Activated CD8-positive, alpha-beta T cell treated with anti-CD3 and anti-CD28 coated beads for 36 hours (primary cell): ENCODE measurements at regions not wholly inside any gene's neighbourhood (a gene's known extent, or its start where the extent isn't known, plus 50 kb on each side); places are given as distances from the start of the nearest gene placed in this dataset.

Source experiments
- ATAC-seq: fragments of 200-7000 bp; cut with Tn5 transposase; one replicate; pipeline ENCODE4 v1.10.0; 2021; ENCODE audit warnings: mild to moderate bottlenecking, moderate library complexity
- CTCF ChIA-PET: fragments of 350-600 bp; sonication (Branson Sonifier 250); formaldehyde crosslinking; loops from one replicate; lab custom pipeline; 2021; ENCODE audit warnings: antibody characterized with exemption; lab: Charles Lee
- POLR2A ChIA-PET: fragments of 350-600 bp; sonication (Branson Sonifier 250); formaldehyde crosslinking; loops from one replicate; lab custom pipeline; 2021; ENCODE audit warnings: antibody characterized with exemption; lab: Charles Lee
- DNase-seq: peaks from one replicate; pipeline ENCODE4 v3.0.0-alpha.2; 2020
- H3K27ac Mint-ChIP-seq: one replicate; pipeline ENCODE4 v1.8.0; 2021; ENCODE audit warnings: mild to moderate bottlenecking, mixed read lengths
- H3K27me3 Mint-ChIP-seq: one replicate; pipeline ENCODE4 v1.8.0; 2021; ENCODE audit warnings: mixed read lengths
- H3K36me3 Mint-ChIP-seq: one replicate; pipeline ENCODE4 v1.8.0; 2021; ENCODE audit warnings: low read depth, mixed read lengths
- H3K4me1 Mint-ChIP-seq: one replicate; pipeline ENCODE4 v1.8.0; 2021; ENCODE audit warnings: low read depth, mixed read lengths
- H3K4me3 Mint-ChIP-seq: one replicate; pipeline ENCODE4 v1.8.0; 2021; ENCODE audit warnings: mild to moderate bottlenecking, moderate library complexity, mixed read lengths
- H3K9me3 Mint-ChIP-seq: one replicate; pipeline ENCODE4 v1.8.0; 2021; ENCODE audit warnings: mixed read lengths
- intact Hi-C: fragments of 100-400 bp; cut with micrococcal nuclease; formaldehyde crosslinking; loops from one replicate; pipeline ENCODE4 v1.10.0; 2022
- TF ChIP-seq, protein P1 (sequence below): fragments of 200-600 bp; IDR thresholded peaks from one replicate; pipeline ENCODE4 v1.8.0; 2022; ENCODE audit warnings: antibody characterized with exemption, mild to moderate bottlenecking

GRCh38 chr15:70493376-70493775 lies 270.0 kb downstream of the UACA start:
- DNase-seq (no peak), ATAC-seq (no peak)
- Mint-ChIP-seq H3K4me1 (peaks cover 56% of the 10 kb centered on the region), H3K9me3 (no peaks in the 10 kb centered on the region), H3K4me3 (no peak overlapping the region), H3K36me3 (no peaks in the 10 kb centered on the region), H3K27me3 (peaks cover 20% of the 10 kb centered on the region), H3K27ac (peak overlapping the region; percentile 66)
- POLR2A ChIA-PET = interaction anchor here (0.6 to 2.3 kb wide), 5 partner anchors 12 to 18 kb away, joined by 3 to 11 read pairs (median 3); no protein-coding TSS in a partner anchor
- intact Hi-C loops = no loop called here
- TF ChIP-seq, protein P1, sequence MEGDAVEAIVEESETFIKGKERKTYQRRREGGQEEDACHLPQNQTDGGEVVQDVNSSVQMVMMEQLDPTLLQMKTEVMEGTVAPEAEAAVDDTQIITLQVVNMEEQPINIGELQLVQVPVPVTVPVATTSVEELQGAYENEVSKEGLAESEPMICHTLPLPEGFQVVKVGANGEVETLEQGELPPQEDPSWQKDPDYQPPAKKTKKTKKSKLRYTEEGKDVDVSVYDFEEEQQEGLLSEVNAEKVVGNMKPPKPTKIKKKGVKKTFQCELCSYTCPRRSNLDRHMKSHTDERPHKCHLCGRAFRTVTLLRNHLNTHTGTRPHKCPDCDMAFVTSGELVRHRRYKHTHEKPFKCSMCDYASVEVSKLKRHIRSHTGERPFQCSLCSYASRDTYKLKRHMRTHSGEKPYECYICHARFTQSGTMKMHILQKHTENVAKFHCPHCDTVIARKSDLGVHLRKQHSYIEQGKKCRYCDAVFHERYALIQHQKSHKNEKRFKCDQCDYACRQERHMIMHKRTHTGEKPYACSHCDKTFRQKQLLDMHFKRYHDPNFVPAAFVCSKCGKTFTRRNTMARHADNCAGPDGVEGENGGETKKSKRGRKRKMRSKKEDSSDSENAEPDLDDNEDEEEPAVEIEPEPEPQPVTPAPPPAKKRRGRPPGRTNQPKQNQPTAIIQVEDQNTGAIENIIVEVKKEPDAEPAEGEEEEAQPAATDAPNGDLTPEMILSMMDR = no peak
- CTCF ChIA-PET = interaction anchor here (1.0 to 1.5 kb wide), 3 partner anchors 10 to 16 kb away, joined by 3 read pairs; no protein-coding TSS in a partner anchor

DNA sequence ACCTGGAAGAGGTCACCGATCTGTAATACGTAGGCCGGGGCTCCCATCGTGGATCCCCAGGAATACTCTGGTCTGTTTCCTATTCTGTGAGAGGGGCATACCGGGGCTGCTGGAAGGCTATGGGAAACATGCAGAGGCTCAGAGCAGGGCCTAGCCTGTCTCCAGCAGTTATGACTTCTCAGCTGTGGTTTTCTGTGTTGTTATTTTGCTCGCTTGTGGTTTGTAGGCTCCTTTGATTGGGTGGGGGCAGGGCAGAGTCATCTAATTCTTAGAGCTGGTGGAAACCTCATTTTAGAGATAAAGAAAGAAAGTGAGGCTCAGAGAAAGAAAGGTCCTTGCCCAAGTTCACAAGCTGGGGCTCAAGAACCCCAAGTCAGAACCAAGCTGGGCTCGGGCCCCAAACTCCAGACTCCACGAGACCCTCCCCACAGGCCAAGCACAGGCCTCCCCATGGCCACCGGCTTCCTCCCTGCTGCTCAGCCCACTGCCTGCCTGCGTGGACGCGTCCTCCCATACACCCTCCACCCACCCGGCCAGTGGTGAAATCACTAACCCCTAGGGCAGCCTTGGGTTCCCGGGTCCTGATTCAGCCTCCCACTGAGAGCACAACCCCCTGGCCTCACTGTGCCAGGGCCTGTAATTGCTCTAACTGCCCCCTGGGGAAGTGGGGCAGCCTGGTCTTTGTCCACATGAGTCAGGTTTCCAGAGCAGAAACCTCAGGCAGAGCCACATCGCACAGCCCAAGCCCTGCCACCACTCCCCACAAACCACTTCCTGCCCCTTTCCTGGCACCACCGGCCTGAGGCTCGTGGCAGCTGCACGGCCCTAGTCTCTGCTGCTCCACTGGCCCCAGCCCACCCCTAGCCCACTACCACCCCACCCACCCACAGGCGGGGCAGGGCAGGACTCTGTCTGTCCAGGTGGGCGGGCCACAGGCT lies 270.8 kb downstream of the UACA start:
- peaks cover 20% of the 10 kb centered on the region for H3K27me3 Mint-ChIP-seq
- peak overlapping the region; percentile 55 for H3K4me3 Mint-ChIP-seq
- ATAC-seq (peak; percentile 62), DNase-seq (peak; percentile 96)
- POLR2A ChIA-PET = interaction anchor here (0.7 to 2.3 kb wide), 7 partner anchors 12 to 1040 kb away, joined by 3 to 11 read pairs (median 4); partner anchors contain the start of gene RPLP1
- no peaks in the 10 kb centered on the region for H3K9me3 Mint-ChIP-seq
- TF ChIP-seq, protein P1 = no peak
- no peaks in the 10 kb centered on the region for H3K36me3 Mint-ChIP-seq
- peaks cover 65% of the 10 kb centered on the region for H3K4me1 Mint-ChIP-seq
- peak overlapping the region; percentile 92 for H3K27ac Mint-ChIP-seq
- intact Hi-C loops = no loop called here
- CTCF ChIA-PET = interaction anchor here (1.0 to 1.5 kb wide), 3 partner anchors 11 to 17 kb away, joined by 3 read pairs; no protein-coding TSS in a partner anchor

GRCh38 chr15:70491641-70492040 lies 271.7 kb downstream of the UACA start:
- intact Hi-C loops = no loop called here
- POLR2A ChIA-PET = interaction anchor here (0.8 to 2.3 kb wide), 7 partner anchors 11 to 1039 kb away, joined by 3 to 11 read pairs (median 4); partner anchors contain the start of gene RPLP1
- ATAC-seq (no peak), DNase-seq (no peak)
- no peaks in the 10 kb centered on the region for H3K36me3 Mint-ChIP-seq
- peak overlapping the region; percentile 92 for H3K27ac Mint-ChIP-seq
- no peaks in the 10 kb centered on the region for H3K9me3 Mint-ChIP-seq
- H3K27me3 Mint-ChIP-seq = peaks cover 20% of the 10 kb centered on the region
- TF ChIP-seq, protein P1 = no peak
- CTCF ChIA-PET = interaction anchor here (0.8 to 2.2 kb wide), 5 partner anchors 12 to 45 kb away, joined by 3 to 12 read pairs (median 3); no protein-coding TSS in a partner anchor
- H3K4me1 Mint-ChIP-seq = peaks cover 73% of the 10 kb centered on the region
- H3K4me3 Mint-ChIP-seq = peak overlapping the region; percentile 55

GRCh38 chr15:70491201-70491621 lies 272.1 kb downstream of the UACA start:
- no peak overlapping the region for H3K4me3 Mint-ChIP-seq
- TF ChIP-seq, protein P1 = no peak
- H3K9me3 Mint-ChIP-seq = no peaks in the 10 kb centered on the region
- no peaks in the 10 kb centered on the region for H3K36me3 Mint-ChIP-seq
- intact Hi-C loops = no loop called here
- no peak for ATAC-seq
- H3K27ac Mint-ChIP-seq = peak overlapping the region; percentile 92
- DNase-seq = peak; percentile 56
- H3K27me3 Mint-ChIP-seq = peaks cover 19% of the 10 kb centered on the region
- CTCF ChIA-PET = interaction anchor here (0.8 to 5.3 kb wide), 5 partner anchors 7 to 45 kb away, joined by 3 to 36 read pairs (median 4); no protein-coding TSS in a partner anchor
- H3K4me1 Mint-ChIP-seq = peaks cover 78% of the 10 kb centered on the region
- POLR2A ChIA-PET = interaction anchor here (0.8 to 2.3 kb wide), 7 partner anchors 14 to 1038 kb away, joined by 3 to 11 read pairs (median 4); partner anchors contain the start of gene RPLP1
